ENCODE measurements at regions not wholly inside any gene's neighbourhood (a gene's known extent, or its start where the extent isn't known, plus 50 kb on each side); places are given as distances from the start of the nearest gene placed in this dataset.

DNA sequence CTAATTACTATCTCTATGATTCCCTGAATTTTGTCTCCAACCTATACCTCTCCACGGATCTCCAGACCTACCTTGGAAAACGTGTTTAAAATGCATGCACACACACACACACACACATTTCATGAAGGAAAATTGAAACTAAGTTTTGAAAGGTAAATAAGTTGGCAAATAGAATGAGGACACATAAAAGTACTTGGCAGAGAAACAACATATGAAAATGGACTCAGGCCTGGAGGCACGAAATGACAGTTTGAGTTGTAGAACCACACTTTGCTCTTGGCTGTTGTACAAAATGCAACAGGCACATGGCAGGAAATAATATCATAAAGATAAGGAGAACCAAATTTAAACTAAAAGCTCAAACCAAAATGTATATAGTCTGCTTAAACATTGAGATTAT, 868.1 kb upstream of the CNTNAP5 start:
- Histone ChIP-seq H3K4me1 (ENCODE audit: control insufficient read depth in 1 of 2, low read depth in 2 of 2) (no peaks in the 10 kb centered on the region), H3K9me3 (no peaks in the 10 kb centered on the region), H3K36me3 (no peaks in the 10 kb centered on the region), H3K4me3 (no peak overlapping the region), H3K27ac (no peak overlapping the region), H3K27me3 (replicated peaks; ENCODE audit: insufficient read depth) (no peaks in the 10 kb centered on the region)
- ATAC-seq (ENCODE audit: insufficient number of reproducible peaks, low FRiP score, low read depth) (no peak), DNase-seq (ENCODE audit: low spot score) (no peak)
- no peak for TF ChIP-seq CTCF (IDR thresholded peaks at IDR 0.05)

DNA sequence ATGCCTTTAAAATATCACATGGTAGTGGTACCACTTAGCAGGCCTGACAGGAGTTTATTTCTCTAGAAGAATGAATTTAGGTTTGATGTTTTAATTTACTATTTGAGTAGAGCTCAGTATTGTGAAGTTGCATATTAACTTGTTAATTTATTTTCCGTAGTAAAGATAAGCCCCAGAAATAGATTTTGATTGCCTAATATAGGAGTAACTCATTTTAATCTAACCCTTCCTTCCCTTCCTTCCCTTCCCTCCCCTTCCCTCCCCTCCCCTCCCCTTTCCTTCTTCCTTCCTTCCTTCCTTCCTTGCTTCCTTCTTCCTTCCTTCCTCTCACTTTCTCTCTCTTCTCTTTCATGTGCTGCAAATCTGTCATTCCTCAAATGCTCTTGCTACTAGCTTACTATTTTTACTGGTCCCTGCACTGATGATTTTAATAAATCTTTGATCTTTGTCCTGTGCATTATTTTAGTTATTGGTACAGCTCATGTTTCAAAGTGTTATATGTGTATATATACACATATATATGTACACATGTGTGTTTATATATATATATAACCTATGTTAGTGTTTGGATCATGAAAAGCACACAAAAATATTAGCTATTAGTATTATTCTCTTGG, 862.6 kb upstream of the CNTNAP5 start:
- Histone ChIP-seq H3K27ac (no peak overlapping the region), H3K27me3 (replicated peaks; ENCODE audit: insufficient read depth) (no peaks in the 10 kb centered on the region), H3K9me3 (no peaks in the 10 kb centered on the region), H3K4me3 (no peak overlapping the region), H3K4me1 (ENCODE audit: control insufficient read depth in 1 of 2, low read depth in 2 of 2) (no peaks in the 10 kb centered on the region), H3K36me3 (no peaks in the 10 kb centered on the region)
- ATAC-seq (ENCODE audit: insufficient number of reproducible peaks, low FRiP score, low read depth) (no peak), DNase-seq (ENCODE audit: low spot score) (no peak)
- TF ChIP-seq CTCF (IDR thresholded peaks at IDR 0.05) = no peak

GRCh38 chr2:123163398-123163797, 861.7 kb upstream of the CNTNAP5 start:
- no peak for ATAC-seq (ENCODE audit: insufficient number of reproducible peaks, low FRiP score, low read depth)
- no peak for TF ChIP-seq CTCF (IDR thresholded peaks at IDR 0.05)
- Histone ChIP-seq H3K27ac (no peak overlapping the region), H3K4me3 (no peak overlapping the region), H3K4me1 (ENCODE audit: control insufficient read depth in 1 of 2, low read depth in 2 of 2) (no peaks in the 10 kb centered on the region), H3K27me3 (replicated peaks; ENCODE audit: insufficient read depth) (no peaks in the 10 kb centered on the region), H3K36me3 (no peaks in the 10 kb centered on the region), H3K9me3 (no peaks in the 10 kb centered on the region)
- no peak for DNase-seq (ENCODE audit: low spot score)

DNA sequence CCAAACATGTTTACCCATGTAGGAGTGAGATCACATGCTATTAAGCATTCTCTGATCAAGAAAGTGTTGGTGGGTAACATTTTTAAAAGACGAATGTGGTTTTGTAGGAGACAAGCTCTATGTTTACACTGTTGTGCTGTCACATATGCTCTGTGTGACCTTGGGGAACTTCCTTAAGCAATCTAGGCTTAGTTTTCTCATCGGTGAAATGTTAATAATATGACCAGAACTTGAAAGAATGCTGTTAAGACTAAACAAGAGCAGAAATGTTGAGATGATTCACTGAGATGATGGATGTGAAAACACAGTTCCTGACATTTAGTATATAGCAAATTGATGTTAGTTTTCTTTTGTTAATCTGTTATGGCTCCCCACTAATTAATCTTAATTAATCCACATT, 860.9 kb upstream of the CNTNAP5 start:
- Histone ChIP-seq H3K9me3 (no peaks in the 10 kb centered on the region), H3K4me3 (no peak overlapping the region), H3K27me3 (replicated peaks; ENCODE audit: insufficient read depth) (no peaks in the 10 kb centered on the region), H3K36me3 (no peaks in the 10 kb centered on the region), H3K27ac (no peak overlapping the region), H3K4me1 (ENCODE audit: control insufficient read depth in 1 of 2, low read depth in 2 of 2) (no peaks in the 10 kb centered on the region)
- DNase-seq (ENCODE audit: low spot score) (no peak), ATAC-seq (ENCODE audit: insufficient number of reproducible peaks, low FRiP score, low read depth) (no peak)
- no peak for TF ChIP-seq CTCF (IDR thresholded peaks at IDR 0.05)

GRCh38 chr2:123165616-123166015, 859.5 kb upstream of the CNTNAP5 start:
- TF ChIP-seq CTCF (IDR thresholded peaks at IDR 0.05) = no peak

More at GRCh38 chr2:123165616-123166015, 859.5 kb upstream of the CNTNAP5 start:
- H3K36me3 ChIP-seq = no peaks in the 10 kb centered on the region
- H3K9me3 ChIP-seq = no peaks in the 10 kb centered on the region
- no peak overlapping the region for H3K27ac ChIP-seq
- no peak for DNase-seq (ENCODE audit: low spot score)
- no peaks in the 10 kb centered on the region for H3K4me1 ChIP-seq (ENCODE audit: control insufficient read depth in 1 of 2, low read depth in 2 of 2)
- no peak for ATAC-seq (ENCODE audit: insufficient number of reproducible peaks, low FRiP score, low read depth)
- no peak overlapping the region for H3K4me3 ChIP-seq
- no peaks in the 10 kb centered on the region for H3K27me3 ChIP-seq (replicated peaks; ENCODE audit: insufficient read depth)
